Right lung (tissue), 2 donors: ENCODE measurements at regions not wholly inside any gene's neighbourhood (a gene's known extent, or its start where the extent isn't known, plus 50 kb on each side); places are given as distances from the start of the nearest gene placed in this dataset.

Experiments used
- DNase-seq, 2 donors: peaks; one replicate each; pipeline ENCODE4 v3.0.0-alpha.2; 2013

- DNase-seq = no peak
Observed at GRCh38 chr12:24603371-24603770, 345.5 kb downstream of the BCAT1 start.

GRCh38 chr12:24600996-24601395, 347.9 kb downstream of the BCAT1 start:
- no peak for DNase-seq

GRCh38 chr12:24600551-24600950, 348.4 kb downstream of the BCAT1 start:
- DNase-seq = no peak

- DNase-seq = no peak
Observed at GRCh38 chr12:24599736-24600135, 349.2 kb downstream of the BCAT1 start.

GRCh38 chr12:24597580-24597979, 351.3 kb downstream of the BCAT1 start:
- DNase-seq = peak; percentile 24 to 40

GRCh38 chr12:24596768-24597388, 352.0 kb downstream of the BCAT1 start:
- DNase-seq = peak; percentile 14 to 35

GRCh38 chr12:24595652-24596235, 353.2 kb downstream of the BCAT1 start:
- DNase-seq = no peak

- no peak for DNase-seq
Observed at GRCh38 chr12:24591715-24592440, 357.0 kb downstream of the BCAT1 start.

- no peak for DNase-seq
Observed at GRCh38 chr12:24591079-24591626, 357.7 kb downstream of the BCAT1 start.

- DNase-seq = no peak
Observed at GRCh38 chr12:24586293-24586692, 362.6 kb downstream of the BCAT1 start.

- no peak for DNase-seq
Observed at GRCh38 chr12:24584032-24584675, 364.7 kb downstream of the BCAT1 start.

- no peak for DNase-seq
Observed at GRCh38 chr12:24582954-24583601, 365.8 kb downstream of the BCAT1 start.

GRCh38 chr12:24574538-24574937, 374.4 kb downstream of the BCAT1 start:
- no peak for DNase-seq

- no peak for DNase-seq
Observed at GRCh38 chr12:24573621-24574020, 375.3 kb downstream of the BCAT1 start.

- no peak for DNase-seq
Observed at GRCh38 chr12:24565300-24565699, 383.6 kb downstream of the BCAT1 start.

- DNase-seq = peak; percentile 71 to 75
Observed at GRCh38 chr12:24562771-24563431, 386.0 kb downstream of the BCAT1 start.

- DNase-seq = peak; percentile 85 to 88
Observed at GRCh38 chr12:24561882-24562770, 386.8 kb downstream of the BCAT1 start.

- peak; percentile 58 to 60 for DNase-seq
Observed at GRCh38 chr12:24561411-24561871, 387.5 kb downstream of the BCAT1 start.

- peak in 1 of 2 donors; percentile 24 for DNase-seq
Observed at GRCh38 chr12:24560831-24561271, 388.1 kb downstream of the BCAT1 start.

- DNase-seq = no peak
Observed at GRCh38 chr12:24560192-24560775, 388.6 kb downstream of the BCAT1 start.
